Nephron (organoid): ENCODE measurements at regions not wholly inside any gene's neighbourhood (a gene's known extent, or its start where the extent isn't known, plus 50 kb on each side); places are given as distances from the start of the nearest gene placed in this dataset.

Experiments used
- H3K27ac Mint-ChIP-seq, 3 experiments: 2 replicates each; pipeline ENCODE4 v1.8.0; 2020; ENCODE audit warnings: mixed read lengths in 3 of 3, mild to moderate bottlenecking in 2 of 3, moderate library complexity in 1 of 3
- H3K27me3 Mint-ChIP-seq: 2 replicates; pipeline ENCODE4 v1.8.0; 2021; ENCODE audit warnings: low read depth, mild to moderate bottlenecking, moderate library complexity, mixed read lengths
- H3K36me3 Mint-ChIP-seq: 2 replicates; pipeline ENCODE4 v1.8.0; 2020; ENCODE audit warnings: low read depth, mixed read lengths
- H3K4me1 Mint-ChIP-seq: 2 replicates; pipeline ENCODE4 v1.8.0; 2020; ENCODE audit warnings: mixed read lengths
- H3K4me3 Mint-ChIP-seq, 3 experiments: 2 replicates each; pipeline ENCODE4 v1.8.0; 2020; ENCODE audit warnings: mild to moderate bottlenecking in 3 of 3, mixed read lengths in 3 of 3, moderate library complexity in 2 of 3
- H3K9me3 Mint-ChIP-seq: 2 replicates; pipeline ENCODE4 v1.8.0; 2020; ENCODE audit warnings: mixed read lengths
- TF ChIP-seq, protein P1 (sequence below), 3 experiments: fragments of 200-600 bp; sonication (generic); IDR thresholded peaks; one replicate each; pipeline ENCODE4 v1.5.0; 2021; ENCODE audit warnings: antibody characterized with exemption in 3 of 3; ENCODE audit not compliant: unreplicated experiment in 3 of 3

DNA sequence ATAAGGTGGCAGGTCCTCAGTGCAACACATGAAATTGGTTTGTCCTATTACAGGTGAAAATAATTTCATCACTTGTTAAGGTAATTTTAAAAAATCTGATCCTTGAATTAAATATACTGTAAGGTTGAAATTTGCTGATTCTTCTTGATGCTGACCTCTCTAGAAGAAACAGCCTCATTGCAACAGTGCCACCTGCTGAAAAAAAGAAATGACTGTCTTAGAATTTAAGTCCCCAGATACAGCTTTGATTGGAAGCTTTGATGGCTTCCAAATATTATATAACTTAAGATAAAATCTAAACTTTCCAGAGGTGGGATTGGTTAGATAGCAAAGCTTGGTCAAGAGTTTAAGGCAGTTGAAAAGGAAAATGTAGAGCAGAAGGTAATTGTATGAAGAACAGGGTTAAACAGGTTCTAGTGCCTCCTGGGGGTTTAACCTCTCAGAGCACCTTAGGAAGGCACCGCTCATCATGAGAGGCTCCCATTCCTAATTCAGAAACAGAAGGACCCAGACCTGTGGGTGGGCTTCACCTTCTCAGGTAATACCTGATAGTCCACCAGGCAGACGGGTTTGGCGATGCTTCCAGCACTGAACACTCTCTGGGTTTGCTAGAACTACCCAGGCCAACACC lies 401.0 kb downstream of the PAX1 start:
- TF ChIP-seq, protein P1, sequence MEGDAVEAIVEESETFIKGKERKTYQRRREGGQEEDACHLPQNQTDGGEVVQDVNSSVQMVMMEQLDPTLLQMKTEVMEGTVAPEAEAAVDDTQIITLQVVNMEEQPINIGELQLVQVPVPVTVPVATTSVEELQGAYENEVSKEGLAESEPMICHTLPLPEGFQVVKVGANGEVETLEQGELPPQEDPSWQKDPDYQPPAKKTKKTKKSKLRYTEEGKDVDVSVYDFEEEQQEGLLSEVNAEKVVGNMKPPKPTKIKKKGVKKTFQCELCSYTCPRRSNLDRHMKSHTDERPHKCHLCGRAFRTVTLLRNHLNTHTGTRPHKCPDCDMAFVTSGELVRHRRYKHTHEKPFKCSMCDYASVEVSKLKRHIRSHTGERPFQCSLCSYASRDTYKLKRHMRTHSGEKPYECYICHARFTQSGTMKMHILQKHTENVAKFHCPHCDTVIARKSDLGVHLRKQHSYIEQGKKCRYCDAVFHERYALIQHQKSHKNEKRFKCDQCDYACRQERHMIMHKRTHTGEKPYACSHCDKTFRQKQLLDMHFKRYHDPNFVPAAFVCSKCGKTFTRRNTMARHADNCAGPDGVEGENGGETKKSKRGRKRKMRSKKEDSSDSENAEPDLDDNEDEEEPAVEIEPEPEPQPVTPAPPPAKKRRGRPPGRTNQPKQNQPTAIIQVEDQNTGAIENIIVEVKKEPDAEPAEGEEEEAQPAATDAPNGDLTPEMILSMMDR (IDR thresholded peaks at IDR 0.05; ENCODE audit: unreplicated experiment in 3 of 3) = peak; percentile 64 to 75 (median 65)
- no peaks in the 10 kb centered on the region for H3K36me3 Mint-ChIP-seq
- H3K4me3 Mint-ChIP-seq = no peak overlapping the region
- H3K9me3 Mint-ChIP-seq = no peaks in the 10 kb centered on the region
- H3K4me1 Mint-ChIP-seq = no peaks in the 10 kb centered on the region
- H3K27ac Mint-ChIP-seq = no peak overlapping the region
- peaks cover 33% of the 10 kb centered on the region for H3K27me3 Mint-ChIP-seq

DNA sequence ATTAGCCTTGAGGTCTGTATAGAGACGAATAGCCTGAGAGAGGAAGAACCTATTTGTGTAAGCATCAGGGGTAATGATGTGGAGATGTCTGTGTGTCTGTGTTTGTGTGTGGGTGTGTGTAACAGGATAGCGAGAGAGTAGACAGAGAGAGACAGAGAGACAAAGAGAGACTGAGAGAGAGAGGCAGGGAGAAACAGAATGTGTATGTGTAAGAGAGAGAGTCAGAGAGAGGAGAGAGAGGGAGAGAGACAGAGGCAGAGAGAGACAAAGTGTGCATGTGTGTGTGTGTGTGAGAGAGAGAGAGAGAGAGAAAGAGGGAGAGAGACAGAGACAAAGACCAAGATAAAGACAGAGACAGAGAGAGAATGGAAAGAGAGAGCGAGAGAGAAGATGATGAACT lies 396.1 kb downstream of the PAX1 start:
- H3K4me1 Mint-ChIP-seq = peaks cover 16% of the 10 kb centered on the region
- H3K36me3 Mint-ChIP-seq = no peaks in the 10 kb centered on the region
- peaks cover 14% of the 10 kb centered on the region for H3K27me3 Mint-ChIP-seq
- no peak overlapping the region for H3K4me3 Mint-ChIP-seq
- no peak overlapping the region for H3K27ac Mint-ChIP-seq
- TF ChIP-seq, protein P1 (IDR thresholded peaks at IDR 0.05; ENCODE audit: unreplicated experiment in 3 of 3) = no peak
- H3K9me3 Mint-ChIP-seq = no peaks in the 10 kb centered on the region

DNA sequence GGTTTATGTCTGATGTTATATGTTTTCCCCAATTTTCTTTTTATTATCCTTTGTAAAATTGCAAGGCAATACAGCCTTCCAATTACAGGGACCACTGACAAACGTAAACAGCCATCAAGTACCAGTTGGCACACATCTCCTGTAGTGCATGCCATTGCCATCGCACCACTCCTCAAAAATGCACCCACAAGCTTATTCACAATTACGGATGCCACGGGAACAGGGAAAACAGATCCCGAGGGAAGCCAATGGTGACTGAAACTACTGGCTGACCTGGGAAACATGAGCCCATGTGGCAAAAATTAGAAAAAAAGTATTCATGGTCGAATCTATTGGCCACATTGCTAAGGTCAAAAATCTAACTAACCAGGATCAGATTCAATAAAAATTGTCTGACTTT lies 395.2 kb downstream of the PAX1 start:
- H3K36me3 Mint-ChIP-seq = no peaks in the 10 kb centered on the region
- peaks cover 9% of the 10 kb centered on the region for H3K27me3 Mint-ChIP-seq
- H3K4me1 Mint-ChIP-seq = peaks cover 16% of the 10 kb centered on the region
- no peak overlapping the region for H3K27ac Mint-ChIP-seq
- H3K4me3 Mint-ChIP-seq = no peak overlapping the region
- TF ChIP-seq, protein P1 (IDR thresholded peaks at IDR 0.05; ENCODE audit: unreplicated experiment in 3 of 3) = no peak
- H3K9me3 Mint-ChIP-seq = no peaks in the 10 kb centered on the region

DNA sequence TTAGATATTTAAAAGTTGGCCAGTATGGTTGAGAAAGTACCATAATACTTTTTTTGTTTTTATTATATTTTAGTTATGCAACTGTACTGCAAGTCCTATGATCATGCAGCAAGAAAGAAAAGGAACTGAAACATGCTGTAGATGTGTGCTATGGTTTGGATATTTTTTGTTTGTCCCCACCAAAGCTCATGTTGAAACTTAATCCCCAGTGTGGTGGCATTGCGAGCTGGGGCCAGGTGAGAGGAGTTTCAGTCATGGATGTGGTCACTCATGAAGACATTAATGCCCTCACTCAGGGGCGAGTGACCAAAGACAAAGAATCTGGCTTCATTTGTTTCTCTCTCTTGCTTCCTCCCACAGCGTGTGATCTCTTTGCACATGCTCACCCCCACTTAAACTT lies 393.9 kb downstream of the PAX1 start:
- TF ChIP-seq, protein P1 (IDR thresholded peaks at IDR 0.05; ENCODE audit: unreplicated experiment in 3 of 3) = no peak
- peaks cover 16% of the 10 kb centered on the region for H3K4me1 Mint-ChIP-seq
- H3K36me3 Mint-ChIP-seq = no peaks in the 10 kb centered on the region
- H3K9me3 Mint-ChIP-seq = peaks cover 4% of the 10 kb centered on the region
- H3K27ac Mint-ChIP-seq = no peak overlapping the region
- H3K4me3 Mint-ChIP-seq = no peak overlapping the region
- H3K27me3 Mint-ChIP-seq = peaks cover 9% of the 10 kb centered on the region

DNA sequence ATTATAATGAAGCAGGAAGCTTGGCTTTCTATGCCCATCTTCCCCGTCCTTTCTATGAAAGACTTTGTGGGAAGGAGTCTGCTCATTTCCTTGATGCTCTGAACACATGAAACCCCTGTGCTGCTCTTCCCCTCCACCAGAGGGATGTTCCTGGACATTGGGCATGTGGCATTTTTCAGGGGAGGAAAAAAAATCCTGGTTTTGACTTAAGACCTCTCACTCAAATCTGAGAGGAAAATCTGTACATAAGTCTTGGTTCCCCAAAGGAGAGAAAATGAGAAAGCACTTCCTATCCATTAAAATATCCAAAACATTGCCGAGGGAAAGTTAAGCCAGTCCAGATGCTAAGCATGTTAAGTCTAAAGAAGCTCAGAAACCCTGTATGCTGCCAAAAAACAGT lies 393.0 kb downstream of the PAX1 start:
- H3K27ac Mint-ChIP-seq = peak overlapping the region; percentile 86 to 93 (median 90)
- H3K36me3 Mint-ChIP-seq = no peaks in the 10 kb centered on the region
- H3K4me3 Mint-ChIP-seq = no peak overlapping the region
- H3K9me3 Mint-ChIP-seq = peaks cover 9% of the 10 kb centered on the region
- H3K27me3 Mint-ChIP-seq = peaks cover 9% of the 10 kb centered on the region
- TF ChIP-seq, protein P1 (IDR thresholded peaks at IDR 0.05; ENCODE audit: unreplicated experiment in 3 of 3) = peak; percentile 21 to 25 (median 24)
- H3K4me1 Mint-ChIP-seq = peaks cover 16% of the 10 kb centered on the region

DNA sequence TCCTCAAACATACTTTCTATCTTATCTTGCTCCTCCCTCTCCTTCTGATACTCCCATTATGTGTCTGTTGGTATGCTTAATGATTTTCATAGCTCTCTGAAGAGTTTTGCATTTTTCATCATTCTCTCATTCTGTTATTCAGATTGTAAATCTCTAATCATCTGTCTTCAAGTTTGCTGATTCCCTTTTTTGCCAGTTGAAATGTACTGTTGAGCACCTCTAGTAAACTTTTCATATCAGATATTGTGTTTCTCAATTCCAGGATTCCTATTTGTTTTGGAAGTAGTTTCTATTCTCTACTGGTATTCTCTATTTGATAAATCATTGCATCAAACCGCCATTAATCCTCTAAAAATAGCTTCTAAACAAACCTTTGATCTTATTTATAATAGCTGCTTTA lies 387.7 kb downstream of the PAX1 start:
- Mint-ChIP-seq H3K36me3 (no peaks in the 10 kb centered on the region), H3K4me3 (no peak overlapping the region), H3K9me3 (peaks cover 44% of the 10 kb centered on the region), H3K27ac (no peak overlapping the region), H3K4me1 (peaks cover 7% of the 10 kb centered on the region), H3K27me3 (no peaks in the 10 kb centered on the region)
- TF ChIP-seq, protein P1 (IDR thresholded peaks at IDR 0.05; ENCODE audit: unreplicated experiment in 3 of 3) = no peak
